Stomach (tissue), 8 donors: ENCODE measurements at regions not wholly inside any gene's neighbourhood (a gene's known extent, or its start where the extent isn't known, plus 50 kb on each side); places are given as distances from the start of the nearest gene placed in this dataset.

Experiments used
- DNase-seq, 2 donors: peaks; one replicate each; pipeline versions ENCODE4 v3.0.0 to v3.0.0-alpha.2; 2013 to 2019
- H3K27ac ChIP-seq, 5 donors: fragments of 200-600 bp in 4 of 5; sonication (generic) in 4 of 5; one replicate each; pipeline ENCODE4 v1.5.1; 2013 to 2019; ENCODE audit warnings: mild to moderate bottlenecking in 1 of 5, moderate library complexity in 1 of 5
- H3K27me3 ChIP-seq, 3 donors: fragments of 200-600 bp; sonication (generic); one replicate each; pipeline ENCODE4 v1.5.1; 2017 to 2019; ENCODE audit warnings: mixed run types in 1 of 3
- H3K36me3 ChIP-seq, 4 donors: fragments of 200-600 bp; sonication (generic); 1 replicate in 3 of 4; 2 replicates in 1 of 4; pipeline ENCODE4 v1.5.1; 2016 to 2019
- H3K4me1 ChIP-seq, 4 donors: fragments of 200-600 bp; sonication (generic); one replicate each; pipeline ENCODE4 v1.5.1; 2016 to 2019
- H3K4me3 ChIP-seq, 4 donors: fragments of 200-600 bp; sonication (generic) in 3 of 4; one replicate each; pipeline ENCODE4 v1.5.1; 2016 to 2019; ENCODE audit warnings: mild to moderate bottlenecking in 1 of 4
- H3K9me3 ChIP-seq, 4 donors: fragments of 200-600 bp; sonication (generic); one replicate each; pipeline ENCODE4 v1.5.1; 2016 to 2019
- CTCF ChIP-seq, 7 experiments: fragments of 450-650 bp in 4 of 7; fragments of 200-600 bp in 3 of 7; sonication (generic) in 3 of 7; IDR thresholded peaks; one replicate each; pipeline ENCODE4 v1.5.1; 2016 to 2019; ENCODE audit warnings: antibody characterized with exemption in 7 of 7, control low read depth in 2 of 7, mild to moderate bottlenecking in 1 of 7
- EP300 ChIP-seq: sonication (generic); formaldehyde crosslinking; IDR thresholded peaks from one replicate; pipeline ENCODE4 v1.6.1; 2017; ENCODE audit warnings: antibody characterized with exemption
- POLR2A ChIP-seq, 4 donors: fragments of 450-650 bp; IDR thresholded peaks; one replicate each; pipeline ENCODE4 v1.6.1; 2016; ENCODE audit warnings: antibody characterized with exemption in 4 of 4, control low read depth in 2 of 4, mild to moderate bottlenecking in 1 of 4, moderate library complexity in 1 of 4
- POLR2AphosphoS5 ChIP-seq, 3 donors: sonication (generic); formaldehyde crosslinking; IDR thresholded peaks; one replicate each; pipeline ENCODE4 v1.6.1; 2016; ENCODE audit warnings: antibody characterized with exemption in 3 of 3
- WGBS, 5 donors: extraction: QIAGEN DNeasy Blood & Tissue Kit in 3 of 5; methylation state at CpG; one replicate each; pipeline versions ENCODE4 v1.1.5 to v1.1.7; 2013 to 2018; 5-methylcytosine and 5-hydroxymethylcytosine counted together
- intact Hi-C: fragments of 100-400 bp; cut with DNase I; formaldehyde crosslinking; loops from one replicate; pipeline ENCODE4 v1.15.1; 2023; ENCODE audit warnings: low total_unique reads
- donor health status: healthy with polysubstance abuse.
- donor health status: Bipolar disorder and iron deficiency.
- donor health status: healthy.

GRCh38 chr1:104574620-104575019 lies 824.9 kb downstream of the AMY1C start:
- no peak overlapping the region for H3K27ac ChIP-seq
- H3K4me1 ChIP-seq: no peaks in the 10 kb centered on the region
- DNase-seq: no peak
- H3K9me3 ChIP-seq: peaks cover 0 to 11% (median 4%) of the 10 kb centered on the region in 4 donors
- no peaks in the 10 kb centered on the region for H3K27me3 ChIP-seq
- no peak overlapping the region for H3K4me3 ChIP-seq
- intact Hi-C loops: no loop called here
- 71 to 77% (median 74%) methylated on average over 2 of the region's 2 CpGs for WGBS, 5 donors
- TF ChIP-seq POLR2A (IDR thresholded peaks at IDR 0.05): no peak
- H3K36me3 ChIP-seq: no peaks in the 10 kb centered on the region

- intact Hi-C loops: no loop called here
- no peaks in the 10 kb centered on the region for H3K36me3 ChIP-seq
- H3K9me3 ChIP-seq: peaks cover 0 to 12% (median 0%) of the 10 kb centered on the region in 4 donors
- WGBS, 5 donors: 65 to 92% (median 85%) methylated on average over 3 of the region's 3 CpGs
- no peak overlapping the region for H3K4me3 ChIP-seq
- no peak overlapping the region for H3K27ac ChIP-seq
- H3K27me3 ChIP-seq: no peaks in the 10 kb centered on the region
- TF ChIP-seq EP300: no peak
- TF ChIP-seq CTCF (IDR thresholded peaks at IDR 0.05): no peak
- no peak for TF ChIP-seq POLR2A (IDR thresholded peaks at IDR 0.05)
- DNase-seq: no peak
- H3K4me1 ChIP-seq: no peaks in the 10 kb centered on the region
Measured at GRCh38 chr1:104592926-104593325, 843.2 kb downstream of the AMY1C start.

- no peak for DNase-seq
- H3K4me3 ChIP-seq: no peak overlapping the region
- intact Hi-C loops: no loop called here
- H3K27me3 ChIP-seq: no peaks in the 10 kb centered on the region
- WGBS, 5 donors: 51 to 56% (median 56%) methylated on average over 4 of the region's 4 CpGs
- H3K4me1 ChIP-seq: no peaks in the 10 kb centered on the region
- no peaks in the 10 kb centered on the region for H3K36me3 ChIP-seq
- H3K27ac ChIP-seq: no peak overlapping the region
- H3K9me3 ChIP-seq: peaks cover 0 to 12% (median 0%) of the 10 kb centered on the region in 4 donors
- TF ChIP-seq POLR2AphosphoS5 (IDR thresholded peaks at IDR 0.05) (no peak), CTCF (IDR thresholded peaks at IDR 0.05) (no peak), POLR2A (IDR thresholded peaks at IDR 0.05) (no peak), EP300 (no peak)
Measured at GRCh38 chr1:104593413-104594187, 843.9 kb downstream of the AMY1C start.

- H3K36me3 ChIP-seq: no peaks in the 10 kb centered on the region
- WGBS, 5 donors: 85 to 91% (median 90%) methylated on average over 5 of the region's 5 CpGs
- intact Hi-C loops: no loop called here
- peaks cover 0 to 38% (median 22%) of the 10 kb centered on the region in 4 donors for H3K9me3 ChIP-seq
- H3K27ac ChIP-seq: no peak overlapping the region
- H3K27me3 ChIP-seq: no peaks in the 10 kb centered on the region
- H3K4me3 ChIP-seq: no peak overlapping the region
- TF ChIP-seq POLR2A (IDR thresholded peaks at IDR 0.05): no peak
- TF ChIP-seq POLR2AphosphoS5 (IDR thresholded peaks at IDR 0.05): no peak
- TF ChIP-seq EP300: no peak
- no peak for TF ChIP-seq CTCF (IDR thresholded peaks at IDR 0.05)
- no peak for DNase-seq
- no peaks in the 10 kb centered on the region for H3K4me1 ChIP-seq
Measured at GRCh38 chr1:104617474-104617873, 867.8 kb downstream of the AMY1C start.

- intact Hi-C loops: no loop called here
- Histone ChIP-seq H3K9me3 (peaks cover 0 to 31% (median 17%) of the 10 kb centered on the region in 4 donors), H3K4me3 (no peak overlapping the region), H3K27ac (no peak overlapping the region), H3K4me1 (no peaks in the 10 kb centered on the region), H3K36me3 (no peaks in the 10 kb centered on the region), H3K27me3 (no peaks in the 10 kb centered on the region)
- no peak for DNase-seq
- 81 to 90% (median 85%) methylated on average over 2 of the region's 2 CpGs for WGBS, 5 donors
- TF ChIP-seq POLR2AphosphoS5 (IDR thresholded peaks at IDR 0.05): no peak
- no peak for TF ChIP-seq CTCF (IDR thresholded peaks at IDR 0.05)
- TF ChIP-seq POLR2A (IDR thresholded peaks at IDR 0.05): no peak
- TF ChIP-seq EP300: no peak
Measured at GRCh38 chr1:104621221-104621620, 871.5 kb downstream of the AMY1C start.
